Mesenchymal stem cell (in vitro differentiated cells and primary cell): ENCODE measurements at regions not wholly inside any gene's neighbourhood (a gene's known extent, or its start where the extent isn't known, plus 50 kb on each side); places are given as distances from the start of the nearest gene placed in this dataset.
A peak's percentile ranks its signal among the peaks of the same experiment; 100 is the strongest.

Experiments used
- DNase-seq: peaks from one replicate; pipeline ENCODE4 v3.0.0-alpha.2; 2013
- H2AFZ ChIP-seq: one replicate; pipeline ENCODE4 v1.6.1; 2013; ENCODE audit warnings: low read depth, mild to moderate bottlenecking, control low read depth, inconsistent platforms, low read length, moderate library complexity
- H2AK5ac ChIP-seq: 2 replicates; pipeline ENCODE4 v1.6.1; 2013; ENCODE audit warnings: low read length, moderate library complexity, mild to moderate bottlenecking, inconsistent platforms; ENCODE audit not compliant: severe bottlenecking
- H2BK120ac ChIP-seq: one replicate; pipeline ENCODE4 v1.6.1; 2013; ENCODE audit warnings: low read depth, mild to moderate bottlenecking, inconsistent platforms, low read length, moderate library complexity
- H2BK12ac ChIP-seq, 2 experiments: one replicate each; pipeline ENCODE4 v1.6.1; 2013; ENCODE audit warnings: inconsistent platforms in 2 of 2, low read length in 2 of 2, mild to moderate bottlenecking in 2 of 2, moderate library complexity in 2 of 2, control low read depth in 1 of 2
- H2BK15ac ChIP-seq: one replicate; pipeline ENCODE4 v1.6.1; 2013; ENCODE audit warnings: mild to moderate bottlenecking, low read depth, inconsistent platforms; ENCODE audit not compliant: poor library complexity, severe bottlenecking
- H2BK5ac ChIP-seq: 2 replicates; pipeline ENCODE4 v1.6.1; 2013; ENCODE audit warnings: low read depth, mild to moderate bottlenecking, low read length, control low read depth, inconsistent platforms; ENCODE audit not compliant: poor library complexity, severe bottlenecking
- H3K14ac ChIP-seq, 2 experiments: one replicate each; pipeline ENCODE4 v1.6.1; 2013; ENCODE audit warnings: inconsistent platforms in 2 of 2, low read length in 2 of 2, control low read depth in 1 of 2, mild to moderate bottlenecking in 1 of 2, moderate library complexity in 1 of 2
- H3K18ac ChIP-seq, 2 experiments: one replicate each; pipeline ENCODE4 v1.6.1; 2013; ENCODE audit warnings: inconsistent platforms in 2 of 2, low read length in 2 of 2, control low read depth in 1 of 2, low read depth in 1 of 2, mild to moderate bottlenecking in 1 of 2
- H3K23ac ChIP-seq, 2 experiments: one replicate each; pipeline ENCODE4 v1.6.1; 2013; ENCODE audit warnings: inconsistent platforms in 2 of 2, low read length in 2 of 2, mild to moderate bottlenecking in 2 of 2, moderate library complexity in 2 of 2, control low read depth in 1 of 2
- H3K27ac ChIP-seq: 2 replicates; pipeline ENCODE4 v1.5.1; 2013; ENCODE audit warnings: mild to moderate bottlenecking, moderate library complexity, low read length, control low read depth, inconsistent platforms; ENCODE audit not compliant: poor library complexity, severe bottlenecking
- H3K27me3 ChIP-seq, 2 experiments: 2 replicates each; pipeline versions ENCODE4 v1.6.1 to v1.7.0; 2013; ENCODE audit warnings: low read length in 2 of 2, mild to moderate bottlenecking in 2 of 2, moderate library complexity in 2 of 2, control low read depth in 1 of 2, inconsistent platforms in 1 of 2; ENCODE audit not compliant: control insufficient read depth in 1 of 2, insufficient read depth in 1 of 2
- H3K36me3 ChIP-seq, 2 experiments: 2 replicates each; pipeline versions ENCODE4 v1.6.1 to v1.7.0; 2013; ENCODE audit warnings: low read length in 2 of 2, control low read depth in 1 of 2, inconsistent platforms in 1 of 2, low read depth in 1 of 2, mild to moderate bottlenecking in 1 of 2; ENCODE audit not compliant: insufficient read depth in 2 of 2, control insufficient read depth in 1 of 2
- H3K4ac ChIP-seq, 2 experiments: one replicate each; pipeline ENCODE4 v1.6.1; 2013; ENCODE audit warnings: inconsistent platforms in 2 of 2, low read length in 2 of 2, mild to moderate bottlenecking in 2 of 2, moderate library complexity in 2 of 2, control low read depth in 1 of 2, low read depth in 1 of 2
- H3K4me1 ChIP-seq: 2 replicates; pipeline ENCODE4 v1.6.1; 2013; ENCODE audit warnings: low read depth, low read length, control low read depth; ENCODE audit not compliant: control insufficient read depth, insufficient read depth
- H3K4me2 ChIP-seq: 2 replicates; pipeline ENCODE4 v1.6.1; 2013; ENCODE audit warnings: low read length, mild to moderate bottlenecking, inconsistent platforms; ENCODE audit not compliant: poor library complexity, severe bottlenecking
- H3K4me3 ChIP-seq, 2 experiments: 2 replicates each; pipeline versions ENCODE4 v1.5.1 to v1.7.0; 2013; ENCODE audit warnings: low read length in 2 of 2, mild to moderate bottlenecking in 2 of 2, control low read depth in 1 of 2, low read depth in 1 of 2; ENCODE audit not compliant: insufficient read depth in 1 of 2
- H3K79me1 ChIP-seq: replicated peaks from 2 replicates; pipeline ENCODE4 v1.6.1; 2013; ENCODE audit warnings: mild to moderate bottlenecking, control low read depth, low read length, inconsistent platforms; ENCODE audit not compliant: poor library complexity, severe bottlenecking
- H3K9ac ChIP-seq: 2 replicates; pipeline ENCODE4 v1.7.0; 2013; ENCODE audit warnings: mild to moderate bottlenecking, low read length, moderate library complexity
- H3K9me3 ChIP-seq: 2 replicates; pipeline ENCODE4 v1.7.0; 2013; ENCODE audit warnings: mild to moderate bottlenecking, low read length; ENCODE audit not compliant: control insufficient read depth
- H4K8ac ChIP-seq: one replicate; pipeline ENCODE4 v1.6.1; 2013; ENCODE audit warnings: inconsistent platforms, mild to moderate bottlenecking, low read length, moderate library complexity
- H4K91ac ChIP-seq: one replicate; pipeline ENCODE4 v1.6.1; 2013; ENCODE audit warnings: mild to moderate bottlenecking, low read length, inconsistent platforms
- WGBS: methylation state at CpG from one replicate; pipeline ENCODE4 v1.1.7; 2013; ENCODE audit warnings: mixed read lengths; 5-methylcytosine and 5-hydroxymethylcytosine counted together

DNA sequence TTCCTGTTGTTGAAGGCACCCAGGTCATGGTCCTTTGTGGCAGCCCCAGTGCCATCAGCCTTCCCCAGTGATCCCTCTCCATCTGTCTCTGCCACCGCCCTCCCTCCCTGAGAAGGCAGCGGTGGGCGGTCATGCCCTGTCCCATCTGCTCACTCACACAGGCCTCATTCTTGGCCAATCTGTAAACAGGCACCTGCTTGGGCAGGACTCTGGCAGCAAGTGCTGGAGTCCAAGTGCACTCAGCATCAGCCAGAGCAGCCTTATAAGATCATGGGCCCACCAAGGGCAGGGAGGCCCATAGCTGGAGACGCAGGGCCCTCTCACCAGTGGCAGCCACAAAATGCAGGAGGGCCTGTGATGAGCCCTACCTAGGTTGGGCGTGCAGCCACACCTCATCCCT is 140.9 kb downstream of the TWIST2 start:
- 84% methylated on average over 5 of the region's 5 CpGs for WGBS

GRCh38 chr2:238989484-238989883 is 141.6 kb downstream of the TWIST2 start:
- Histone ChIP-seq H3K4ac (no peak overlapping the region), H3K4me3 (no peak overlapping the region), H3K27ac (no peak overlapping the region), H2BK15ac (no peak overlapping the region), H3K79me1 (no peaks in the 10 kb centered on the region), H3K4me1 (no peaks in the 10 kb centered on the region), H2BK120ac (no peak overlapping the region), H3K23ac (no peak overlapping the region), H3K27me3 (no peaks in the 10 kb centered on the region), H3K9ac (no peak overlapping the region), H3K18ac (no peak overlapping the region), H4K8ac (no peak overlapping the region), H4K91ac (no peak overlapping the region), H3K4me2 (no peak overlapping the region), H2BK5ac (no peak overlapping the region), H3K9me3 (peaks cover 14% of the 10 kb centered on the region), H3K36me3 (no peaks in the 10 kb centered on the region), H2AFZ (no peak overlapping the region), H2AK5ac (no peak overlapping the region), H3K14ac (no peak overlapping the region), H2BK12ac (no peak overlapping the region)
- WGBS, result 93% methylated on average over 9 of the region's 10 CpGs
- DNase-seq, result no peak

More for the DNA sequence above, 140.9 kb downstream of the TWIST2 start:
- Histone ChIP-seq H2AK5ac (no peak overlapping the region), H3K4me1 (no peaks in the 10 kb centered on the region), H2AFZ (no peak overlapping the region), H3K36me3 (no peaks in the 10 kb centered on the region), H2BK5ac (no peak overlapping the region), H3K14ac (no peak overlapping the region), H3K4me2 (no peak overlapping the region), H3K18ac (no peak overlapping the region), H3K23ac (no peak overlapping the region), H3K9me3 (peaks cover 6% of the 10 kb centered on the region), H3K79me1 (no peaks in the 10 kb centered on the region), H3K27ac (no peak overlapping the region), H3K4me3 (no peak overlapping the region), H3K4ac (no peak overlapping the region), H3K9ac (no peak overlapping the region), H2BK120ac (no peak overlapping the region), H4K91ac (no peak overlapping the region), H2BK15ac (no peak overlapping the region), H4K8ac (no peak overlapping the region), H3K27me3 (no peaks in the 10 kb centered on the region), H2BK12ac (no peak overlapping the region)
- no peak for DNase-seq

DNA sequence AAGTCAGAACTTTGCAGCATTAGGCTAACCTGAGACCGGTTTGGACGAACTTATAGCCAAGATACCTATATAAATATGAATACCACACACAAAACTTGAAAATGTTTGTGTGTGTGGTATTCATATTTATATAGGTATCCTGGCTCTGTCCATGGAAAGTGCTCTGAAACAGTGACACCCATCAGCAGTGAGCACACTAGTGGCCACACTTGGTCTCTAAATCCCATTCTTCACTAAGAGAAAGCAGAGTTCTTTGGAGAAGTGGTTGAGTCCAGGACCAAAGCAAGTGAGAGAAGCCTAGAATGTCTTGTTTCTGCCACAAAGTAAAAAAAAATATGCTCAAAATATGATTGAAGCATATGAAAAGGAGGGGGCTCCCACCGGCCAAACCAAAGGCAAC is 146.5 kb downstream of the TWIST2 start:
- peaks cover 2% of the 10 kb centered on the region for H3K4me1 ChIP-seq
- no peaks in the 10 kb centered on the region for H3K27me3 ChIP-seq
- no peak overlapping the region for H3K14ac ChIP-seq
- H2BK5ac ChIP-seq, result no peak overlapping the region
- no peak overlapping the region for H2AFZ ChIP-seq
- no peak overlapping the region for H4K8ac ChIP-seq
- H2AK5ac ChIP-seq, result no peak overlapping the region
- no peaks in the 10 kb centered on the region for H3K36me3 ChIP-seq
- no peak overlapping the region for H3K23ac ChIP-seq
- no peak overlapping the region for H3K9ac ChIP-seq
- no peak overlapping the region for H2BK12ac ChIP-seq
- no peak overlapping the region for H3K4me2 ChIP-seq
- DNase-seq, result no peak
- H4K91ac ChIP-seq, result no peak overlapping the region
- H3K18ac ChIP-seq, result no peak overlapping the region
- no peak overlapping the region for H3K4ac ChIP-seq
- H3K27ac ChIP-seq, result no peak overlapping the region
- H3K9me3 ChIP-seq, result peaks cover 16% of the 10 kb centered on the region
- H2BK15ac ChIP-seq, result no peak overlapping the region
- no peaks in the 10 kb centered on the region for H3K79me1 ChIP-seq
- H2BK120ac ChIP-seq, result no peak overlapping the region
- no CpG with 5 or more reads among the region's 3 CpGs for WGBS
- peak overlapping the region in 1 of 2 experiments; percentile 48 for H3K4me3 ChIP-seq

DNA sequence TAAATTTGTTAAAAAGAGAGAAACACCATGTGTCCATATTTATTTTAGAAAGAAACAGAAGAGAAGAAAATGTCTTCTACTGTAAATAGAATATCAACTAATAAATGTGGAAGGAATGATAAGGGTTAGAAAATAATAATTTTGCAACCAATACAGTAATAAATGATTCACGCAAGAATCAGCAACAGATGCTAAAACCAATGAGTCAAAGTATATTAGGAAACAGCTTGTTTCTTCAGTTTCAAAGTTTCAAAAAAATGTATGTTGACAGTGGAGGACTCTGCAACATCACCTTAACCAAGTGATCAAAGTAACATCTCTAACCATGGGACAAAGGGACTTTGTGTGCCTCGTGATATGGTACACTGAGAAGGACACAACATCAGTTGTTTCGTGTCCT is 147.0 kb downstream of the TWIST2 start:
- Histone ChIP-seq H3K36me3 (no peaks in the 10 kb centered on the region), H2BK120ac (no peak overlapping the region), H3K23ac (no peak overlapping the region)

More for the DNA sequence above, 147.0 kb downstream of the TWIST2 start:
- H2AFZ ChIP-seq, result no peak overlapping the region
- no peak for DNase-seq
- no peak overlapping the region for H3K27ac ChIP-seq
- no peak overlapping the region for H3K4ac ChIP-seq
- no peak overlapping the region for H4K91ac ChIP-seq
- H2BK12ac ChIP-seq, result no peak overlapping the region
- H4K8ac ChIP-seq, result no peak overlapping the region
- H3K79me1 ChIP-seq, result no peaks in the 10 kb centered on the region
- H3K4me3 ChIP-seq, result no peak overlapping the region
- peaks cover 2% of the 10 kb centered on the region for H3K4me1 ChIP-seq
- no peak overlapping the region for H3K18ac ChIP-seq
- H3K4me2 ChIP-seq, result no peak overlapping the region
- H2BK15ac ChIP-seq, result no peak overlapping the region
- no peaks in the 10 kb centered on the region for H3K27me3 ChIP-seq
- peak overlapping the region; percentile 3 for H3K9ac ChIP-seq
- H3K14ac ChIP-seq, result no peak overlapping the region
- no peak overlapping the region for H2AK5ac ChIP-seq
- 61% methylated on average over 2 of the region's 3 CpGs for WGBS
- no peak overlapping the region for H2BK5ac ChIP-seq
- H3K9me3 ChIP-seq, result peaks cover 16% of the 10 kb centered on the region
